Activated naive CD8-positive, alpha-beta T cell treated with anti-CD3 and anti-CD28 coated beads, Interleukin-2, amount 10 ng/mL, durations not matched to agents 7 days and 5 days (primary cell): ENCODE measurements at regions not wholly inside any gene's neighbourhood (a gene's known extent, or its start where the extent isn't known, plus 50 kb on each side); places are given as distances from the start of the nearest gene placed in this dataset.

Experiments used
- ATAC-seq: fragments of 150-1000 bp; cut with Tn5 transposase; one replicate; pipeline ENCODE4 v1.10.0; 2021; ENCODE audit warnings: low read depth, moderate library complexity
- POLR2A ChIA-PET: fragments of 350-600 bp; sonication (Branson Sonifier 250); formaldehyde crosslinking; loops from one replicate; lab custom pipeline; 2021; ENCODE audit warnings: antibody characterized with exemption; lab: Charles Lee
- DNase-seq: peaks from one replicate; pipeline ENCODE4 v3.0.0; 2021
- H3K27ac Mint-ChIP-seq: one replicate; pipeline ENCODE4 v1.8.0; 2022; ENCODE audit warnings: mild to moderate bottlenecking, mixed read lengths
- H3K27me3 Mint-ChIP-seq: one replicate; pipeline ENCODE4 v1.8.0; 2022; ENCODE audit warnings: mild to moderate bottlenecking, moderate library complexity, mixed read lengths
- H3K36me3 Mint-ChIP-seq: one replicate; pipeline ENCODE4 v1.8.0; 2021; ENCODE audit warnings: mild to moderate bottlenecking, mixed read lengths
- H3K4me1 Mint-ChIP-seq: one replicate; pipeline ENCODE4 v1.8.0; 2021; ENCODE audit warnings: mixed read lengths
- H3K4me3 Mint-ChIP-seq: one replicate; pipeline ENCODE4 v1.8.0; 2022; ENCODE audit warnings: mild to moderate bottlenecking, moderate library complexity, mixed read lengths
- H3K9me3 Mint-ChIP-seq: one replicate; pipeline ENCODE4 v1.8.0; 2021; ENCODE audit warnings: mixed read lengths

- DNase-seq: no peak
- no peaks in the 10 kb centered on the region for H3K27me3 Mint-ChIP-seq
- H3K4me3 Mint-ChIP-seq: no peak overlapping the region
- H3K36me3 Mint-ChIP-seq: no peaks in the 10 kb centered on the region
- POLR2A ChIA-PET: no interaction called here
- ATAC-seq: no peak
- no peak overlapping the region for H3K27ac Mint-ChIP-seq
- no peaks in the 10 kb centered on the region for H3K4me1 Mint-ChIP-seq
- H3K9me3 Mint-ChIP-seq: peaks cover 5% of the 10 kb centered on the region
Measured at GRCh38 chr9:118532592-118532991, 828.4 kb downstream of the TLR4 start.

- no peaks in the 10 kb centered on the region for H3K4me1 Mint-ChIP-seq
- no peak overlapping the region for H3K27ac Mint-ChIP-seq
- DNase-seq (no peak), ATAC-seq (no peak)
- H3K4me3 Mint-ChIP-seq: no peak overlapping the region
- POLR2A ChIA-PET: no interaction called here
- no peaks in the 10 kb centered on the region for H3K27me3 Mint-ChIP-seq
- no peaks in the 10 kb centered on the region for H3K36me3 Mint-ChIP-seq
- H3K9me3 Mint-ChIP-seq: peaks cover 5% of the 10 kb centered on the region
Measured at GRCh38 chr9:118533101-118533500, 828.9 kb downstream of the TLR4 start.

- ATAC-seq: no peak
- DNase-seq: no peak
- H3K36me3 Mint-ChIP-seq: no peaks in the 10 kb centered on the region
- POLR2A ChIA-PET: no interaction called here
- no peaks in the 10 kb centered on the region for H3K27me3 Mint-ChIP-seq
- no peak overlapping the region for H3K27ac Mint-ChIP-seq
- peaks cover 5% of the 10 kb centered on the region for H3K9me3 Mint-ChIP-seq
- H3K4me1 Mint-ChIP-seq: no peaks in the 10 kb centered on the region
- no peak overlapping the region for H3K4me3 Mint-ChIP-seq
Measured at GRCh38 chr9:118533850-118534249, 829.6 kb downstream of the TLR4 start.

GRCh38 chr9:118536153-118536552 is 832.0 kb downstream of the TLR4 start:
- no peaks in the 10 kb centered on the region for H3K36me3 Mint-ChIP-seq
- no peaks in the 10 kb centered on the region for H3K27me3 Mint-ChIP-seq
- H3K4me3 Mint-ChIP-seq: no peak overlapping the region
- no peak for DNase-seq
- H3K4me1 Mint-ChIP-seq: no peaks in the 10 kb centered on the region
- POLR2A ChIA-PET: no interaction called here
- no peak overlapping the region for H3K27ac Mint-ChIP-seq
- peaks cover 2% of the 10 kb centered on the region for H3K9me3 Mint-ChIP-seq
- ATAC-seq: no peak

- Mint-ChIP-seq H3K27ac (no peak overlapping the region), H3K9me3 (peaks cover 2% of the 10 kb centered on the region), H3K4me1 (no peaks in the 10 kb centered on the region), H3K36me3 (no peaks in the 10 kb centered on the region), H3K4me3 (no peak overlapping the region), H3K27me3 (no peaks in the 10 kb centered on the region)
- ATAC-seq (no peak), DNase-seq (no peak)
- POLR2A ChIA-PET: no interaction called here
Measured at GRCh38 chr9:118538959-118539358, 830.3 kb downstream of the BRINP1 start.

GRCh38 chr9:118553465-118553864 is 815.8 kb downstream of the BRINP1 start:
- H3K9me3 Mint-ChIP-seq: peaks cover 5% of the 10 kb centered on the region
- no peak for DNase-seq
- no peaks in the 10 kb centered on the region for H3K27me3 Mint-ChIP-seq
- POLR2A ChIA-PET: no interaction called here
- no peaks in the 10 kb centered on the region for H3K36me3 Mint-ChIP-seq
- no peak overlapping the region for H3K27ac Mint-ChIP-seq
- no peaks in the 10 kb centered on the region for H3K4me1 Mint-ChIP-seq
- H3K4me3 Mint-ChIP-seq: no peak overlapping the region
- no peak for ATAC-seq

- Mint-ChIP-seq H3K27ac (no peak overlapping the region), H3K27me3 (no peaks in the 10 kb centered on the region), H3K36me3 (no peaks in the 10 kb centered on the region), H3K9me3 (peaks cover 5% of the 10 kb centered on the region), H3K4me1 (no peaks in the 10 kb centered on the region), H3K4me3 (no peak overlapping the region)
- DNase-seq (no peak), ATAC-seq (no peak)
- POLR2A ChIA-PET: no interaction called here
Measured at GRCh38 chr9:118554987-118555386, 814.2 kb downstream of the BRINP1 start.

GRCh38 chr9:118558026-118558425 is 811.2 kb downstream of the BRINP1 start:
- POLR2A ChIA-PET: no interaction called here
- H3K27me3 Mint-ChIP-seq: no peaks in the 10 kb centered on the region
- no peak overlapping the region for H3K27ac Mint-ChIP-seq
- H3K4me3 Mint-ChIP-seq: no peak overlapping the region
- H3K36me3 Mint-ChIP-seq: no peaks in the 10 kb centered on the region
- ATAC-seq (no peak), DNase-seq (no peak)
- peaks cover 5% of the 10 kb centered on the region for H3K9me3 Mint-ChIP-seq
- no peaks in the 10 kb centered on the region for H3K4me1 Mint-ChIP-seq

- H3K4me1 Mint-ChIP-seq: no peaks in the 10 kb centered on the region
- no peaks in the 10 kb centered on the region for H3K27me3 Mint-ChIP-seq
- ATAC-seq: no peak
- H3K36me3 Mint-ChIP-seq: no peaks in the 10 kb centered on the region
- no peak overlapping the region for H3K27ac Mint-ChIP-seq
- H3K4me3 Mint-ChIP-seq: no peak overlapping the region
- no peak for DNase-seq
- peaks cover 5% of the 10 kb centered on the region for H3K9me3 Mint-ChIP-seq
- POLR2A ChIA-PET: no interaction called here
Measured at GRCh38 chr9:118558891-118559290, 810.3 kb downstream of the BRINP1 start.

GRCh38 chr9:118561051-118561450 is 808.2 kb downstream of the BRINP1 start:
- Mint-ChIP-seq H3K9me3 (peaks cover 7% of the 10 kb centered on the region), H3K36me3 (no peaks in the 10 kb centered on the region), H3K4me1 (no peaks in the 10 kb centered on the region), H3K27me3 (no peaks in the 10 kb centered on the region), H3K4me3 (no peak overlapping the region), H3K27ac (no peak overlapping the region)
- no peak for DNase-seq
- ATAC-seq: no peak
- POLR2A ChIA-PET: no interaction called here

- Mint-ChIP-seq H3K9me3 (peaks cover 2% of the 10 kb centered on the region), H3K27ac (no peak overlapping the region), H3K27me3 (no peaks in the 10 kb centered on the region), H3K36me3 (no peaks in the 10 kb centered on the region), H3K4me3 (no peak overlapping the region), H3K4me1 (no peaks in the 10 kb centered on the region)
- POLR2A ChIA-PET: no interaction called here
- ATAC-seq: no peak
- no peak for DNase-seq
Measured at GRCh38 chr9:118563677-118564076, 805.6 kb downstream of the BRINP1 start.

GRCh38 chr9:118567861-118568260 is 801.4 kb downstream of the BRINP1 start:
- Mint-ChIP-seq H3K27ac (no peak overlapping the region), H3K9me3 (peaks cover 4% of the 10 kb centered on the region), H3K27me3 (no peaks in the 10 kb centered on the region), H3K4me1 (no peaks in the 10 kb centered on the region), H3K4me3 (no peak overlapping the region), H3K36me3 (no peaks in the 10 kb centered on the region)
- no peak for DNase-seq
- POLR2A ChIA-PET: no interaction called here
- ATAC-seq: no peak

GRCh38 chr9:118568704-118569103 is 800.5 kb downstream of the BRINP1 start:
- H3K4me1 Mint-ChIP-seq: no peaks in the 10 kb centered on the region
- ATAC-seq (no peak), DNase-seq (no peak)
- H3K36me3 Mint-ChIP-seq: no peaks in the 10 kb centered on the region
- no peak overlapping the region for H3K4me3 Mint-ChIP-seq
- POLR2A ChIA-PET: no interaction called here
- H3K9me3 Mint-ChIP-seq: peaks cover 4% of the 10 kb centered on the region
- H3K27me3 Mint-ChIP-seq: no peaks in the 10 kb centered on the region
- no peak overlapping the region for H3K27ac Mint-ChIP-seq

GRCh38 chr9:118569148-118569547 is 800.1 kb downstream of the BRINP1 start:
- no peak overlapping the region for H3K4me3 Mint-ChIP-seq
- peaks cover 4% of the 10 kb centered on the region for H3K9me3 Mint-ChIP-seq
- no peaks in the 10 kb centered on the region for H3K27me3 Mint-ChIP-seq
- H3K36me3 Mint-ChIP-seq: no peaks in the 10 kb centered on the region
- ATAC-seq: no peak
- no peak overlapping the region for H3K27ac Mint-ChIP-seq
- POLR2A ChIA-PET: no interaction called here
- DNase-seq: no peak
- no peaks in the 10 kb centered on the region for H3K4me1 Mint-ChIP-seq

GRCh38 chr9:118570066-118570465 is 799.2 kb downstream of the BRINP1 start:
- Mint-ChIP-seq H3K27me3 (no peaks in the 10 kb centered on the region), H3K4me3 (no peak overlapping the region), H3K4me1 (no peaks in the 10 kb centered on the region), H3K9me3 (peaks cover 4% of the 10 kb centered on the region), H3K36me3 (no peaks in the 10 kb centered on the region), H3K27ac (no peak overlapping the region)
- POLR2A ChIA-PET: no interaction called here
- no peak for ATAC-seq
- no peak for DNase-seq
